ENCODE measurements at regions not wholly inside any gene's neighbourhood (a gene's known extent, or its start where the extent isn't known, plus 50 kb on each side); places are given as distances from the start of the nearest gene placed in this dataset.

DNA sequence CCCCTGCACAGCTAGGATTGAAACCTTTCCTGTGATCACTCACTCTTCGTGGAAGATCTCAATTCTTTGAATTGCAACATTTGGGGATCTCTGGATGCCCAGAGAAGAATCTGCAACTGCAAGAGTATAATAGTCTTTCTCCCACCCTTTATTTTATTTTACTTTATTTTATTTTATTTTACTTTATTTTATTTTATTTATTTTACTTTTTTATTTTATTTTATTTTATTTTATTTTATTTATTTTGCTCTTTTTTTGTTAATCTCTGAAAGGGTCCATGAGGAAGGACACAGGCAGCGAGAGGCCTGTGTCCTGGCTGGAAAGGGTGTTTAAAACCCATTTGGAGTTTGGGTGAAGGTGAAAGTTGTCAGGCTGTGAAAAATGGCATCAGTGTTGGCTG, 181.4 kb downstream of the TMEM182 start:
- TF ChIP-seq, protein P1, sequence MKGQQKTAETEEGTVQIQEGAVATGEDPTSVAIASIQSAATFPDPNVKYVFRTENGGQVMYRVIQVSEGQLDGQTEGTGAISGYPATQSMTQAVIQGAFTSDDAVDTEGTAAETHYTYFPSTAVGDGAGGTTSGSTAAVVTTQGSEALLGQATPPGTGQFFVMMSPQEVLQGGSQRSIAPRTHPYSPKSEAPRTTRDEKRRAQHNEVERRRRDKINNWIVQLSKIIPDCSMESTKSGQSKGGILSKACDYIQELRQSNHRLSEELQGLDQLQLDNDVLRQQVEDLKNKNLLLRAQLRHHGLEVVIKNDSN (IDR thresholded peaks at IDR 0.05), result no peak
- TF ChIP-seq CEBPB (IDR thresholded peaks at IDR 0.05), result no peak
- TF ChIP-seq, protein P2, sequence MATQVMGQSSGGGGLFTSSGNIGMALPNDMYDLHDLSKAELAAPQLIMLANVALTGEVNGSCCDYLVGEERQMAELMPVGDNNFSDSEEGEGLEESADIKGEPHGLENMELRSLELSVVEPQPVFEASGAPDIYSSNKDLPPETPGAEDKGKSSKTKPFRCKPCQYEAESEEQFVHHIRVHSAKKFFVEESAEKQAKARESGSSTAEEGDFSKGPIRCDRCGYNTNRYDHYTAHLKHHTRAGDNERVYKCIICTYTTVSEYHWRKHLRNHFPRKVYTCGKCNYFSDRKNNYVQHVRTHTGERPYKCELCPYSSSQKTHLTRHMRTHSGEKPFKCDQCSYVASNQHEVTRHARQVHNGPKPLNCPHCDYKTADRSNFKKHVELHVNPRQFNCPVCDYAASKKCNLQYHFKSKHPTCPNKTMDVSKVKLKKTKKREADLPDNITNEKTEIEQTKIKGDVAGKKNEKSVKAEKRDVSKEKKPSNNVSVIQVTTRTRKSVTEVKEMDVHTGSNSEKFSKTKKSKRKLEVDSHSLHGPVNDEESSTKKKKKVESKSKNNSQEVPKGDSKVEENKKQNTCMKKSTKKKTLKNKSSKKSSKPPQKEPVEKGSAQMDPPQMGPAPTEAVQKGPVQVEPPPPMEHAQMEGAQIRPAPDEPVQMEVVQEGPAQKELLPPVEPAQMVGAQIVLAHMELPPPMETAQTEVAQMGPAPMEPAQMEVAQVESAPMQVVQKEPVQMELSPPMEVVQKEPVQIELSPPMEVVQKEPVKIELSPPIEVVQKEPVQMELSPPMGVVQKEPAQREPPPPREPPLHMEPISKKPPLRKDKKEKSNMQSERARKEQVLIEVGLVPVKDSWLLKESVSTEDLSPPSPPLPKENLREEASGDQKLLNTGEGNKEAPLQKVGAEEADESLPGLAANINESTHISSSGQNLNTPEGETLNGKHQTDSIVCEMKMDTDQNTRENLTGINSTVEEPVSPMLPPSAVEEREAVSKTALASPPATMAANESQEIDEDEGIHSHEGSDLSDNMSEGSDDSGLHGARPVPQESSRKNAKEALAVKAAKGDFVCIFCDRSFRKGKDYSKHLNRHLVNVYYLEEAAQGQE (IDR thresholded peaks at IDR 0.05; ENCODE audit: low read depth), result no peak

- TF ChIP-seq FOXM1 (IDR thresholded peaks at IDR 0.05; ENCODE audit: borderline replicate concordance, low read depth) (no peak), TEAD4 (IDR thresholded peaks at IDR 0.05) (no peak), CEBPB (IDR thresholded peaks at IDR 0.05) (no peak)
Observed at GRCh38 chr2:102950371-102950946, 188.6 kb downstream of the TMEM182 start.

DNA sequence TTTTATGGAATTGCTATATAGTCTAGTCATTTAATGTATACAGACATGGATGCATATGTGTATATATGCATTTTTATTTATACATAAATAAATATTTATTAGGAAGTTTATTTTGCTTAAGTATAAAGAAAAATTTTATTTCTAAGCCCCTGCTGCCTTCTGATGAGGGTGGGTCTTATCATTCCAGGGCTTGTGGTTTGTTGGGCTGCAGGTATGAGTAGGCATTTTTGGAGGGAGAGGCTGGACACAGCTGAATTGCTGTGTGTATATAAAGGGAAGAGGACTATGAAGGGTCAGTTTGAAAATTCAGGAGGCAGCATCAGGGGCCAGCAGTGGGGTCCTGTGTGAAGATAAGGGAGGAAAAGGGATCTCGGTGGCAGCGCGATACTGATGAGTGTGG, 189.4 kb downstream of the TMEM182 start:
- TF ChIP-seq NFIC (IDR thresholded peaks at IDR 0.05), result no peak
- TF ChIP-seq, protein P3, sequence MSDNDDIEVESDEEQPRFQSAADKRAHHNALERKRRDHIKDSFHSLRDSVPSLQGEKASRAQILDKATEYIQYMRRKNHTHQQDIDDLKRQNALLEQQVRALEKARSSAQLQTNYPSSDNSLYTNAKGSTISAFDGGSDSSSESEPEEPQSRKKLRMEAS (IDR thresholded peaks at IDR 0.05), result no peak
- no peak for TF ChIP-seq EP300 (IDR thresholded peaks at IDR 0.05; ENCODE audit: borderline replicate concordance)
- TF ChIP-seq YY1 (IDR thresholded peaks at IDR 0.05; ENCODE audit: low read depth), result no peak
- no peak for TF ChIP-seq CEBPB (IDR thresholded peaks at IDR 0.05)
- no peak for TF ChIP-seq FOXM1 (IDR thresholded peaks at IDR 0.05; ENCODE audit: borderline replicate concordance, low read depth)
- TF ChIP-seq, protein P2 (IDR thresholded peaks at IDR 0.05; ENCODE audit: low read depth), result no peak
- no peak for TF ChIP-seq TEAD4 (IDR thresholded peaks at IDR 0.05)

GRCh38 chr2:102967451-102967850, 205.6 kb downstream of the TMEM182 start:
- TF ChIP-seq RAD21 (IDR thresholded peaks at IDR 0.05; ENCODE audit: low read depth), result no peak
- TF ChIP-seq CREB1 (IDR thresholded peaks at IDR 0.05; ENCODE audit: low read depth), result no peak
- TF ChIP-seq FOXM1 (IDR thresholded peaks at IDR 0.05; ENCODE audit: borderline replicate concordance, low read depth), result no peak
- no peak for TF ChIP-seq ZBTB7A (IDR thresholded peaks at IDR 0.05; ENCODE audit: low read depth)
- TF ChIP-seq YY1 (IDR thresholded peaks at IDR 0.05; ENCODE audit: low read depth), result no peak
- TF ChIP-seq, protein P1 (IDR thresholded peaks at IDR 0.05), result no peak
- TF ChIP-seq EP300 (IDR thresholded peaks at IDR 0.05; ENCODE audit: borderline replicate concordance), result no peak

DNA sequence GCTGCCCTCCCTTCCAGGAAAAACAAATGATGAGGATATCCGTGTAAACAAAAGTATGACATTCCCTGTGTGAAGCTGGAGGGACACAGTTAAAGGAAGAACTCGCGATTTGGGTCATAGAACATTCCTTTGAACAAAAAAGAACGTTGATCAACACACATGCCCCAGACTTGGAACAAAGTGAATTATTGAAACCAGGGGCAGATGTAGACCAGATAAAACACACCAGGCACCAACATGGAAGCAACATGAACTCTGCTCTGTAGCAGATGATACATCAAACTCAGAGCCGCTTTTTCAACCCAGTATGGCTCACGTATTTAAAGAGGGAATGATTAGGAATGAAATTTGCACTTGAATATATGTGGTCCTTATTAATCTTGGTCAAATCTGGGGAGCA, 206.5 kb downstream of the TMEM182 start:
- TF ChIP-seq FOXM1 (IDR thresholded peaks at IDR 0.05; ENCODE audit: borderline replicate concordance, low read depth), result no peak
- TF ChIP-seq CEBPB (IDR thresholded peaks at IDR 0.05), result no peak
- TF ChIP-seq, protein P2 (IDR thresholded peaks at IDR 0.05; ENCODE audit: low read depth), result no peak
- no peak for TF ChIP-seq CREB1 (IDR thresholded peaks at IDR 0.05; ENCODE audit: low read depth)
- no peak for TF ChIP-seq RAD21 (IDR thresholded peaks at IDR 0.05; ENCODE audit: low read depth)
- no peak for TF ChIP-seq NFIC (IDR thresholded peaks at IDR 0.05)
- TF ChIP-seq TCF12 (IDR thresholded peaks at IDR 0.05; ENCODE audit: low read depth), result no peak
- TF ChIP-seq EGR1 (IDR thresholded peaks at IDR 0.05), result no peak
- no peak for TF ChIP-seq TAF1 (IDR thresholded peaks at IDR 0.05; ENCODE audit: low read depth)
- TF ChIP-seq YY1 (IDR thresholded peaks at IDR 0.05; ENCODE audit: low read depth), result no peak
- no peak for TF ChIP-seq ZBTB7A (IDR thresholded peaks at IDR 0.05; ENCODE audit: low read depth)

GRCh38 chr2:102971701-102972100, 209.9 kb downstream of the TMEM182 start:
- TF ChIP-seq YY1 (IDR thresholded peaks at IDR 0.05; ENCODE audit: low read depth) (no peak), TAF1 (IDR thresholded peaks at IDR 0.05; ENCODE audit: low read depth) (no peak), CEBPB (IDR thresholded peaks at IDR 0.05) (no peak), ZBTB7A (IDR thresholded peaks at IDR 0.05; ENCODE audit: low read depth) (no peak), TEAD4 (IDR thresholded peaks at IDR 0.05) (no peak), CREB1 (IDR thresholded peaks at IDR 0.05; ENCODE audit: low read depth) (no peak), FOXM1 (IDR thresholded peaks at IDR 0.05; ENCODE audit: borderline replicate concordance, low read depth) (no peak), NFIC (IDR thresholded peaks at IDR 0.05) (no peak)
- TF ChIP-seq, protein P2 (IDR thresholded peaks at IDR 0.05; ENCODE audit: low read depth), result no peak
